ENCODE measurements at regions not wholly inside any gene's neighbourhood (a gene's known extent, or its start where the extent isn't known, plus 50 kb on each side); places are given as distances from the start of the nearest gene placed in this dataset.

DNA sequence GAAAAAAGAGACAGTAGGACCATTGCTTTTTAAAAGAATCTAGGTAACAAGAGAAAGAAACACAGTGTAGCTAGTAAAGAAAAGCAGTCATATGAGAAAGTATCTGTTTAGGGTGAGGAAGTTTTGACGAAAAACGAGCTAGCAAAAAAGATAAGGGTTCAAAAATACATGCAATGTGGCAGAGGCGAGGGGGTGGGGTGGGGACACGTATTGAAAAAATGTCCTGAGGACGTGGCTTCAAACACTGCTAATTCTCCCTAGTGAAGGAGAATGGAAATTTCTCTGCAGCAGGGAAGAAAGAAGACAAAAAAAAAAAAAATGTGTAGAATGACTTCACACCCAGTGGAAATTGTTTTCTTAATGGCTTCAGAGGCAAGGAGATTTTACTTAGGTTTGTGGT is 856.4 kb upstream of the INTU start:
- DNase-seq (ENCODE audit: low spot score) (no peak), ATAC-seq (no peak)
- Mint-ChIP-seq H3K9me3 (peaks cover 4% of the 10 kb centered on the region), H3K4me1 (ENCODE audit: low read depth in 2 of 2) (no peaks in the 10 kb centered on the region), H3K4me3 (no peak overlapping the region), H3K27ac (no peak overlapping the region), H3K27me3 (no peaks in the 10 kb centered on the region), H3K36me3 (peaks cover 8% of the 10 kb centered on the region)

DNA sequence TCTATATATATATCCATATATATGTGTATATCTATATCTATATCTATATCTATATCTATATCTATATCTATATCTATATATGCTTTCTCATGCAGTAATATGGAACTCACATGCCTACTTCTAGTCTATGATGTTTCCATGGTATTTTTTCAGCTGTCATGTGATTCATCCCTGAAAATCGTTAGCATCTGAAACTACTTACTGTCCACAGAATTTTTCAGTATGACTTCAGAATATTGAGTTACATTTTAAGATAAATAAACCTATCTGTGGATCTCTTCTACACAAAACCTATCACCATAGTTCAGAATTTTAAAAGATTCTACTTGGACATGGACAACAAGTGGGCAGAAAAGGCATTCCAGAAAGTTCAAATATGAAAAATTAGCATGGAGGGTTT is 855.1 kb upstream of the INTU start:
- Mint-ChIP-seq H3K9me3 (peaks cover 4% of the 10 kb centered on the region), H3K4me1 (ENCODE audit: low read depth in 2 of 2) (no peaks in the 10 kb centered on the region), H3K27me3 (no peaks in the 10 kb centered on the region), H3K36me3 (peaks cover 8% of the 10 kb centered on the region), H3K27ac (no peak overlapping the region), H3K4me3 (no peak overlapping the region)
- DNase-seq (ENCODE audit: low spot score) = no peak
- no peak for ATAC-seq

DNA sequence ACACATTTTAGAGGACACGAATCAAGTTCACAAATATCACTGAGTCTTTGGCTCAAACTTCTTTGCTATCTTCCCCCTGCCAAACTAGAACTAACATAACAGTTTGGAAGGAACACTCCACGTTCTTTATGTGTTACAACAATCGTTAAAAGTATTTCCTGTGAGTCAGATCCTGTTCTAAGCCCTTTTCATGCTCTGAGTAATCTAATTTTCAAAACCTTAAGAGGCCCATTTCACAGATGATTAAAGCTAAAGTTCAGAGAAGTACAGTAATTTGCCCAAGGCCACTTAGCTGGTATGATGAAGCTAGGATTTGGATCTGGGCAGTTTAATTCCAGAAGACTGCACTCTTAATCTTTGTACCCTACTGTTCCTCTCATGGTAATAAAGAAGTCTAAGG is 854.4 kb upstream of the INTU start:
- H3K4me3 Mint-ChIP-seq = no peak overlapping the region
- no peak overlapping the region for H3K27ac Mint-ChIP-seq
- no peaks in the 10 kb centered on the region for H3K4me1 Mint-ChIP-seq (ENCODE audit: low read depth in 2 of 2)
- H3K36me3 Mint-ChIP-seq = peaks cover 8% of the 10 kb centered on the region
- peaks cover 4% of the 10 kb centered on the region for H3K9me3 Mint-ChIP-seq
- H3K27me3 Mint-ChIP-seq = no peaks in the 10 kb centered on the region
- no peak for ATAC-seq
- no peak for DNase-seq (ENCODE audit: low spot score)

DNA sequence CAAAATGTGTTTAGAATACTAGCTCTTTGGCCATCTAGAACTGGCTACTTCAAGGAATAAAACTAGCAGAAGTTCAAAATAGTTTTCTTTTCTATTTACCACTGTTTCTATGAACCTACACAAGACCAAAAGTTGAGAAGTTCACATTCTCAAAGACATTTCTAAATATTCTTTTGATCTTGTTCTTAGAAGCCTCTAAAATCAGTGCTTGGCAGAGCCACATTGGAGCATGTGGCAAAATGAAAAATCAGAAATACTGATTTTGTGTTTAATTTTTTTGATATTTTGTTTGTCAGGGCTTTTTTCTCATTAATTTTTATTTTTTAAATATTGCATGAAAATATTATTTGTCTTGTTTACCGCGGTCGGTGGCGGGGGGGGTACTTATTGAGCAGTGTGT is 853.8 kb upstream of the INTU start:
- Mint-ChIP-seq H3K27me3 (no peaks in the 10 kb centered on the region), H3K9me3 (peaks cover 4% of the 10 kb centered on the region)

DNA sequence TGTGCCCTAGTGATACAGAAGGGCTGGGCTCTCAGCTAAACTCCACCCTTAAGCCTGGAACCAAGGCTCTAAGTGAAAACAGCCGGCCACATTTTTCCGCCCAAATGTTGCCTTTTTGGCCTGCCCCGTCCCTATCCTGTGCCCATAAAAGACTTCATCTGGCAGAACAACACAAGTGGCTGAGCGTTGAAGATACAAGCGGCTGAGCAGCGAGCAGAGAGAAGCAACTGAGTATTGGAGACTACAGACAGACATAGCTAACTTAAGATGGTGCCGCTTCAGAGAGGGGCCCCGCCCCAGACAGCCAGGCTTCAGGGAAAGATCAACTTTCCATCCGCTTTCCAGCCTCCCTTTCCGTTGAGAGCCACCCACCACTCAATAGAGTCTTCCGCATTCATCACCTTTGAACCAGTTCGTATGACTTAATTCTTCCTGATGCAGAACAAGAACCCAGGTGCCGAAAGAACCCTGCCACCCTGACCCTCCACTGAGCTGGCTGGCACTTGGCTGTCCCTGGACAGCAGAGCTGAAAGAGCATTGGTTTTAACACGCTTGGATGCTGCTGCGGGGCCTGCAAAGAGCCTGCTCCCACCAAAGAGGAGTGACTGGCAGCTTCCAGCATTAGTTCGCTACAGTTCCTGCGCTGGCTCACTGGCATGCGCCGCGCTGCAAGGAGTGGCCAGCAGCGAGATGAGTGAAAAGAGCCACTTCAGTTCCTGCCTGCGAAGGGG is 853.2 kb upstream of the INTU start:
- no peak overlapping the region for H3K27ac Mint-ChIP-seq
- peaks cover 8% of the 10 kb centered on the region for H3K36me3 Mint-ChIP-seq
- no peaks in the 10 kb centered on the region for H3K4me1 Mint-ChIP-seq (ENCODE audit: low read depth in 2 of 2)
- ATAC-seq (no peak), DNase-seq (ENCODE audit: low spot score) (no peak)
- peaks cover 4% of the 10 kb centered on the region for H3K9me3 Mint-ChIP-seq
- no peak overlapping the region for H3K4me3 Mint-ChIP-seq
- H3K27me3 Mint-ChIP-seq = no peaks in the 10 kb centered on the region

More for the DNA sequence above, 853.8 kb upstream of the INTU start:
- Mint-ChIP-seq H3K4me1 (ENCODE audit: low read depth in 2 of 2) (no peaks in the 10 kb centered on the region), H3K27ac (no peak overlapping the region), H3K36me3 (peaks cover 8% of the 10 kb centered on the region), H3K4me3 (no peak overlapping the region)
- ATAC-seq = no peak
- no peak for DNase-seq (ENCODE audit: low spot score)

DNA sequence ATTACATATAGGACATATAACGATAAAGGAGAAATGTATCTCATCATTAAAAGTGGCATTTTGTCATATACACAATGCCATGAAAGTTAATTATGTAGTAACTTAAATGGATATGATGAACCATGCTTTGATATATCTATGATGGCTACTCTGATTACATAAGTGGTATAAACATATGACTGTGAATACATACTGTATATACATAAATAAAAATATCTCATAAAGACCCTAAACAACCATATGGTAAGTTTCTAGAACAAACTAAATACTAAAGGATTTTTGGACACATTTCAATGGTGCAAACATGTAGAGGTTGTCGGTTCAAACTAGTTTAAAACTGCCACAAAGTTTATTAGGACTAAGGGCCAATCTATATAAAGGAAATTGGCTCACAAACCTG is 849.6 kb upstream of the INTU start:
- Mint-ChIP-seq H3K4me1 (ENCODE audit: low read depth in 2 of 2) (no peaks in the 10 kb centered on the region), H3K27me3 (no peaks in the 10 kb centered on the region), H3K9me3 (peaks cover 4% of the 10 kb centered on the region), H3K36me3 (no peaks in the 10 kb centered on the region), H3K27ac (no peak overlapping the region), H3K4me3 (no peak overlapping the region)
- ATAC-seq (no peak), DNase-seq (ENCODE audit: low spot score) (no peak)

DNA sequence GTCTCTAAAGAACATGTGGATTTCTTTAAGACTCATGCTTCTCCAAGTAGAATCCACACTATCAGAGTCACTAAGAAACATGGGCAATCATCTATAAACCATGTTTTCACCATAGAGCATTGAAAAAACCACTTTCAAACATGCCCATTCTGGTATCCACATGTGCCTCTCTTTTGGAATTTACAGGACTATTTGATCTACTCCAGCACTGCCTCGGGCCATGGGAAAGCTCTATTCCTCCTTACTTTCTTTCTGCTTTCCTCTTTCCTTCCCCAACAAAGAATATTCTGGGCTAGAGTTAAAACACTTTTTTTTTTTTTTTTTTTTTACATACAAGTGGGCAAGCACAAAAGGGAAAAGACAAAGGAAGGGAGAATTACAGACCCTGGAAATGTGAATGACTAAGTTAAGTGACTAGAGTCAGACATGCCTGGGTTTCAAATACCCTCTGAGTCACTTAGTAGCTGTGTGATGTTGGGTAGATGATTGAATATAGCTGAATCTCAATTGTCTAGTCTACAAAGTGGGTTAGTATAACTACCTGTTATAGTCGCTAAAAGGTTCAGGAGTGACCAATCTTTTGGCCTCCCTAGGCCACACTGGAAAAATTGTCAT is 847.7 kb upstream of the INTU start:
- ATAC-seq (no peak), DNase-seq (ENCODE audit: low spot score) (no peak)
- H3K36me3 Mint-ChIP-seq = no peaks in the 10 kb centered on the region
- no peak overlapping the region for H3K27ac Mint-ChIP-seq
- H3K4me1 Mint-ChIP-seq (ENCODE audit: low read depth in 2 of 2) = no peaks in the 10 kb centered on the region
- H3K9me3 Mint-ChIP-seq = peaks cover 4% of the 10 kb centered on the region
- no peak overlapping the region for H3K4me3 Mint-ChIP-seq
- H3K27me3 Mint-ChIP-seq = no peaks in the 10 kb centered on the region

DNA sequence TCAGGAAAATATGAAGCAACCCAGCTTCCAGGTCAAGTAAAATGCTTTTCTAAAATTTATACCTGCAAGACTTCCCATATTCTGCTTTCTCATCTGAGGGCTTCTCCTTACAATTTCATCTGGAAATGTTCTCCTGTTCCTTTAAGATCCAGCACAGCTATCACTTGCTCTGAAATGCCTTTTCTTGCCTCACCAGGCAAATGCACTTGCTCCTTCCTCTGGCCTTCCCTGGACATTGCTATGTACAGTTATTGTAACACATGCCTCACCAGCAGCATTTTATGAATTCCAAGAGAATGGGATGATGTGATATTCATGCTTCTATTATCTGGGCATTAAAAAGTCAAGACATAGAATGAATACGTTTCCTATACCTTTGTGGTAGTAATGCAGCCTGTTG is 842.1 kb upstream of the INTU start:
- no peaks in the 10 kb centered on the region for H3K27me3 Mint-ChIP-seq
- no peaks in the 10 kb centered on the region for H3K4me1 Mint-ChIP-seq (ENCODE audit: low read depth in 2 of 2)
- DNase-seq (ENCODE audit: low spot score) (no peak), ATAC-seq (no peak)
- H3K27ac Mint-ChIP-seq = no peak overlapping the region
- H3K4me3 Mint-ChIP-seq = no peak overlapping the region
- peaks cover 4% of the 10 kb centered on the region for H3K9me3 Mint-ChIP-seq
- no peaks in the 10 kb centered on the region for H3K36me3 Mint-ChIP-seq

DNA sequence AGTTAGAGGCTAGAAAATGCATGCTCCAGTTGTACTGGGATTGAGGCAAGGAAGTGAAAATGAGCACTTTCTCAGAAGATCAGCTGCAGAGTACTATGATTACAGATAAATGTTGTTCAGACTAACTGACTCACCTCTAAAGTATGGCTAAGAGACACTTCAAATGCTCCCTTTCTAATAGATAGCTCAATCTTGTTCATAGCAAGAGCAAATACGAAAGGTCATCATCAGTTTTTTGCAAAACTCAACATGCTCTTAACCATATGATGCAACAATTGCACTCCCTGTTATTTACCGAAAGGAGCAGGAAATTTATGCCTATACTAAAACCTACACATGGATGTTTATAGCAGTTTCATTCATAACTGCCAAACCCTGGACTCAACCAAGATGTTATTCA is 838.4 kb upstream of the INTU start:
- DNase-seq (ENCODE audit: low spot score) (no peak), ATAC-seq (no peak)
- no peaks in the 10 kb centered on the region for H3K36me3 Mint-ChIP-seq
- no peaks in the 10 kb centered on the region for H3K4me1 Mint-ChIP-seq (ENCODE audit: low read depth in 2 of 2)
- no peak overlapping the region for H3K27ac Mint-ChIP-seq
- H3K4me3 Mint-ChIP-seq = no peak overlapping the region
- peaks cover 5% of the 10 kb centered on the region for H3K9me3 Mint-ChIP-seq
- no peaks in the 10 kb centered on the region for H3K27me3 Mint-ChIP-seq

DNA sequence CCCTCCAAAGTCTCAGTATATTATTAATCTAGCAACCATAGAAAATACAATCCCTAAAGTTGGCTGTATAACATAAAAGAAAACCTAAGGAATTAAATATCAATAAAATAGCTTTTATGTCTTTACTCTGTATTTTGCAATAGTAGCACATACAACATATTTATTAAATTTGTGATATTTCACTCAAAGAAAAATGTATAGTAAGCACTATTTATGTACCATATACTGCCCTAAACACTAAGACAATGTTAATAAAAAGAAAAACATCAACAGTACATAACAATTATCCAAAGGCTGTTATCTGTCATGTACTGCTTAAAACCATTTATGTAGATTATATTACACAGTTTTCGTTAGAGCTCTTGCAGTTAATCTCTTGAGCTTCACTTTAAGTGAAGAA is 834.5 kb upstream of the INTU start:
- Mint-ChIP-seq H3K9me3 (peaks cover 13% of the 10 kb centered on the region), H3K4me3 (no peak overlapping the region), H3K4me1 (ENCODE audit: low read depth in 2 of 2) (no peaks in the 10 kb centered on the region), H3K27ac (no peak overlapping the region), H3K36me3 (no peaks in the 10 kb centered on the region), H3K27me3 (no peaks in the 10 kb centered on the region)
- no peak for DNase-seq (ENCODE audit: low spot score)
- ATAC-seq = no peak

DNA sequence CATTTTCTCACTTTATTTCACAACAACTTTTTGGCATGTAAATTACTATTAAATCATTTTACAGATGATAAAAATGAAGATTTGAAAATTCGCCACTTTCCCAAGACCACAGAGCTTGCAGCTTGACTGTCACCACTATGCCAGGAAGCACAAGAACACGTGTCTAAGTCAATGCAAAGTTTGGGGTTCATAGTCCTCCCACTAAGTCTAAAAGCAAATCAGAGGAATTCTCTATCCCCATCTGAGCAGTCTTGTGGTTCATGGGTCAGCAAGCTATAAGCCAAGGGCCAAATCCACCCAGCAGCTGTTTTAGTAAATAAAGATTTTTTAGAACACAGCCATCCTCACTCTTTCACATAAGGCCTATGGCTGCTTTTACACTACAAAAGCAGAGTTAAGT is 833.3 kb upstream of the INTU start:
- Mint-ChIP-seq H3K4me1 (ENCODE audit: low read depth in 2 of 2) (no peaks in the 10 kb centered on the region), H3K27ac (no peak overlapping the region)
- ATAC-seq = no peak

DNA sequence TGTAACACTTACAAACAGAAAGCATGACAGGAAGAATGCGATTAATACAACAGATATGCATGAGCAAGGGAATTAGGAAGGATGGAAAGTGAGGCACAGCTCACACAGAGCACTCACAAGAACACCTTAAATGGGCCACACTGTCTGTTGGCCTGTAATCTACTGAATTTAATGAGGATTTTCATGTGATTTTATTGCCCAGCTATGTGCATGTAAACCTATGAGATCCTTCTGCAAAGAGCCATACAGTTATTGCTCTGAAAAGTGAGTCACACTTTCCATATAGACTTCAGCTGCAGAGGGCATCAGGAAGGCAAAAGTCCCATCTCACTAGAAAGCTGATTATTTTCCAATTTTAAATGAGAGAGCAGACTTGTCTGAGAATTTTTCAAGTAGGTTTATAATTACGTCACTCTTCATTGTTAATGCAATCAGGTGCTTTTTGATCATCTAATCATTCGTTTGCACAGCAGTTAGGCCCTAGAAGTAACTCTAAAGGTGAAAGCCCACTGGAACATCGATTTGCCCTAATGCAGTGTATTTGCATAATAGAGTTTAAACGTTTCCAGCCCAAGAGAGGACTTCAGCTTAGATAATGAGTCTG is 832.7 kb upstream of the INTU start:
- H3K27ac Mint-ChIP-seq = no peak overlapping the region
- H3K9me3 Mint-ChIP-seq = peaks cover 19% of the 10 kb centered on the region
- H3K27me3 Mint-ChIP-seq = no peaks in the 10 kb centered on the region
- H3K4me3 Mint-ChIP-seq = no peak overlapping the region
- ATAC-seq (no peak), DNase-seq (ENCODE audit: low spot score) (no peak)
- no peaks in the 10 kb centered on the region for H3K4me1 Mint-ChIP-seq (ENCODE audit: low read depth in 2 of 2)
- H3K36me3 Mint-ChIP-seq = no peaks in the 10 kb centered on the region

More for the DNA sequence above, 833.3 kb upstream of the INTU start:
- Mint-ChIP-seq H3K4me3 (no peak overlapping the region), H3K9me3 (peaks cover 16% of the 10 kb centered on the region), H3K27me3 (no peaks in the 10 kb centered on the region), H3K36me3 (no peaks in the 10 kb centered on the region)
- DNase-seq (ENCODE audit: low spot score) = no peak

DNA sequence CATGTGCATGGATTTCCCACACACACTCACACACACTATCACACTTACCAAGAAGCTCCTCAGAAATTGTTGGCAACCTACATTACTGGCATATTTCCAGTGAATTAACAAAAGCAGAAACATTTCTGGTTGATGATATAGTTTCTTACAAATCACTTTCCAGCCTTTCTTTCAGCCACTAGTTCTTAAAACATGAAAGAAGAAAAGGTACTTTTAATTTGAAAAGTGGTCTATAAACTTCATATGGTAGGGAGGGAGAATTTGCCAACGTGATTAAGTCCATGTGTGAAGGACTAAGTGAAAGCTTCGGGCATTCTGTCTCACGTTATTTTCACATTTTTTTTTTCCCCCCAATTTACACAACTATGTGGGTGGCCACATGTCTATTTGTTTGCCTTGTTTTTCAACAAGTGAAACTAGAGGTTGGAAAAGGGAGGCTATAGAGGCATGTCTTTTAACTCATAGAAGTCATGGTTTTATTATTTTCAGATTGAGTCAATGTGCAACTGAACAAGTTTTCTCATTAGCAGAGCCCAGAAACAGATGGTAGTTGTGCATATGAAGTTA is 832.1 kb upstream of the INTU start:
- ATAC-seq (no peak), DNase-seq (ENCODE audit: low spot score) (no peak)
- H3K27ac Mint-ChIP-seq = no peak overlapping the region
- H3K4me1 Mint-ChIP-seq (ENCODE audit: low read depth in 2 of 2) = no peaks in the 10 kb centered on the region
- no peaks in the 10 kb centered on the region for H3K27me3 Mint-ChIP-seq
- H3K4me3 Mint-ChIP-seq = no peak overlapping the region
- peaks cover 19% of the 10 kb centered on the region for H3K9me3 Mint-ChIP-seq
- no peaks in the 10 kb centered on the region for H3K36me3 Mint-ChIP-seq

DNA sequence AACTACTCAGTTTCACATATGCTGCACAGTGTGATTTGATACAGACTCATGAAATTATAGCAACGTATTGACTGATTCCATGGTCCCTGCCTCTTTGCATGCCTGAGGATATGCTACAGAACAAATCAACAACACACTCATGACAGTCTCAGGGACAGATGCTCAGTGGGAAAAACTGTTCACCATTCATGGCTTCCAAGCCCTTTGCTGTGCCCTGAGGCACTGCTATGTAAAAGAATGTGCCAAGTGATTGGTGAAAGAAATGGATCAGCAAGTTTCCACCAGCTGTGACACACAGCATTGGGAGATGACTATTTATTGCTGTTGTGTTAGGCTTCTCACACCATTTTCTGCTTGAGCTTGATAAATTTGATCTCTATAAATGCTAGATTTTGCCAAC is 825.6 kb upstream of the INTU start:
- no peak overlapping the region for H3K27ac Mint-ChIP-seq
- no peak for ATAC-seq
- H3K9me3 Mint-ChIP-seq = peaks cover 7% of the 10 kb centered on the region
- no peaks in the 10 kb centered on the region for H3K36me3 Mint-ChIP-seq
- no peak for DNase-seq (ENCODE audit: low spot score)
- no peaks in the 10 kb centered on the region for H3K27me3 Mint-ChIP-seq
- H3K4me1 Mint-ChIP-seq (ENCODE audit: low read depth in 2 of 2) = no peaks in the 10 kb centered on the region
- H3K4me3 Mint-ChIP-seq = no peak overlapping the region

Data from natural killer cell treated with Interleukin-12 subunit alpha and Interleukin-12 subunit beta and Interleukin-15 and Interleukin-18, amount 100 ng/mL, for 72 hours (primary cell).